ENCODE measurements at regions not wholly inside any gene's neighbourhood (a gene's known extent, or its start where the extent isn't known, plus 50 kb on each side); places are given as distances from the start of the nearest gene placed in this dataset.

DNA sequence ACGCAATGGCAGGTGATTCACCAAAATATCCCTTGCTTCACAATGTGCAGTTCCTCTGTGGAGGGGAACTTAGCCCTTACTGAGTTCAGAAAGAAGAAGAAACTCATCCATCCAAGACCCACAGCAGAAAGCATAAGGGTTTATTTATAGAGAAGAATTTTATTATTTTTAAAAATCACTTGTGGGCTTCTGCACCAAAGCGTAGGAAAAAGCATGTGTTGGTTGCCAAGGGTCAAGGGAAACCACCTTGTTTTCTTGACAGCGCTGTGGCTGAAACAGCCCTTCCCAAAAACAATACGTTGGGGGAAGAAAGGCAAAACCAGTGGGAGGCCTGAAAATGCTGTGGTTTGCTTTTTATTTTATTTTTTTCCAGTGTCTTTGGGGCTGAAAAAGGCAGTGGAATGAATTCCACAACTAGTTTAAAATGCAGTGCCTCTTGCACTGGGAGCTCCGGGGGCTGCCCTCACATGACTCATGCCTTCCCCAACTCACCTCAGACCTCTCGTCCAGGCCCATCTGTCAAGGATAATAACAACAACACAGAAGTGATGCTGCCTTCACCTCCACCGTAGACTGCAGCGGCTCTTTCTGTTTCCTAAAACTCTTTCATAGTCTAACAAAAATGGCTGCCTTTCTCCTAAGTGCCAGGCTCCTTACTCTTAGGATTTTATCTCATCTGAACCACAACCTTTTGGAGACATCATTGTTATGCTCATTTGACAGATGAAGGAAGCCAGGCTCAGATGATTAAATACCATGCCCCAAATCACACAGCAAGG is 224.2 kb upstream of the JUN start:
- DNase-seq, result no peak

DNA sequence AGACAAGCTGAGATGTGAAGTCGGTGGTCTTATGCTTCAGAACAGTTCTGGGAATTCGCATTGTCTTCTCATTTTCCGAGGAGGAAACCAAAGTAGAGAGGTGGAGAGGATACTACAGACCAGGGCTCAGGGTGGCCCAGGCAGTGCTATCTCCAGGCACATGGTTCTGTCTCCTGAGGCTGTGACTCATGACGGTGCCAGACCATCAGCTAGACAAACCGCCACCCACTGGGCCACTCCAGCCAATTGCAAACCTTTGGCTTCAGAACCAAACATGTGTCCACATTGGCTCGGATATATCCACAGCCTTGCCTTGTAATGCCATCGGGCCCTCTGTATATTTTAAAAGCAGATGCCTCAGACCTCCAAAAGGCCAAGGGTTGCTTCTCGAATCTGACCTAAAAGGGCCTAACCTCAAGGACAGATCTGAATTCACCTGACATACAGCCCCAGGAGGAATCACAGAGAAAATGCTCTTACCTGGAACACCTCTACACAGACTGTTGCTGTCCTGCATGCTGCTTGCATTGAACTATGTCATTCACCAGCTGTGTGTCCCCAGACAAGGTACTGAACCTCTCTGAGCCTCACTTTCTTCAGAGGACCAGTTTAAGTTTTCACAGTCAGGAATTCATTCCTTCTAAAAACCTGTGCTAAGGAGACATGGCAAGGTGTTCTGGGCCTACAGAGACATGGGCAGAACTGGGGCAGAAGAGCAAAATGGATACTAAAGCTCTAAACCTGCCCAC is 224.9 kb upstream of the JUN start:
- DNase-seq, result no peak

DNA sequence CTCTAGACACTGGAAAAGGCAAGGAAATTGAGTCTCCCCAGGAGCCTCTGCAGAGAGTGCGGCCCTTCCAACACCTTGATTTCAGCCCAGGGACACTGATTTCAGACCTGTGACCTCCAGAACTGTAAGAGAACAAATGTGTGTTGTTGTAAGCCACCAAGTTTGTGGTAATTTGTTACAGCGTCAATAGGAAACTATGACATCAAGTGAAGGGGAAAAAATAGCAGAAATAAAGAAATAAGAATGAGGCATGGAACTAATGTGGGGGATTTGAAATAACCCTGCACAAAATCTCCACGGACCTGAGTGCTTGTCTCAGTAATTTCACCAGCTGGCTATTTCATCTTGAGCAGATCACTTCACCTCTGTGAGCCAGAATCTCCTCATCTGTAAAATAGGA is 227.8 kb upstream of the JUN start:
- no peak for DNase-seq

DNA sequence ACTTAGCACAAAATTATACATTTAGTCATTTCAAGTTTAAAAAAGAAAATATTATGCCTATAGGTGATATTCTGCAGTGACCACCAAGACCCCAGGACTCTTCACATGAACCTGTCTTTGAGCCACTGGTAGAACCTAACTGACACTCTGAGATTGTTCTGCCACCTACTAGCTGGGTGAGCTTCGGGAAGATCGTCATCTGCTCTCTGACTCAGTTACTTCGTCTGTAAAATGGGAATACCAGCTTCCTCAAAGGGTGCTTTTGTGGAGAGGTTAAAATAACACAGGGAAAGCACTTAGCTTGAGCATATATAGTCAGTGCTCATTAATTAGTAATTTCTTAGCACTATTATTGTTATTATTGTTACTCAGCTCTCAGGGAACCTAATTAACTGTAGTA is 228.5 kb upstream of the JUN start:
- no peak for DNase-seq

DNA sequence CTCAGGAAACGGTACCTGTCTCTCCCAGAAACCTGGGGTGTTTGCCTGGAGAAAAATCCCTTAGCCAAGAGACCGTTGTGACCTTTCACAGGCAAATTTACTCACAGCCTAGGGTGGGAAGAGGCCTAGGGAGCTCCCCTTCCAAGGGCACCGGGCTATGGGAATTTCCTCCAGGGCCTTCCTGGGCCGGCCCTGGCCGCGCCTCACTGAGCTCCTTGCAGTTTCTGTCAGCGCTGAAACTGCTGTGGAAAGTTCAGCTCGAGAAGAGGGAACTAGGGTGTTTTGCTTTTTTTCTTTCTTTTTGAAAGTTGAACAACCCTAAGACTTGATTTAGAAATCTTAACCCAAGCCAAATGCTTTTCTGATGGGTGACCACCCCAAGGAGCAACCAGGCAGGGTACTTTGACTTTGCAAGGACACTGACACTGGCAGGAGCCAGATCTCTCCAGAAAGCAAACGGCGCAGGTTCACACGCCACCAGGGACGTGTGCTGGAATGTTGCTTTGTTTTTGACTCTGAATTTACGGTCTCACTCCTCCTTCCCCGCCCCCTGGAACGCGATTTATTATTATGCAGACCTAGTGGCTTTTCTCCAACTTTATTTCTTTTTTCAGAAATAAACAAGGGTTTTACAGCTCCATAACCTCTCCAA is 229.6 kb upstream of the JUN start:
- DNase-seq, result no peak

DNA sequence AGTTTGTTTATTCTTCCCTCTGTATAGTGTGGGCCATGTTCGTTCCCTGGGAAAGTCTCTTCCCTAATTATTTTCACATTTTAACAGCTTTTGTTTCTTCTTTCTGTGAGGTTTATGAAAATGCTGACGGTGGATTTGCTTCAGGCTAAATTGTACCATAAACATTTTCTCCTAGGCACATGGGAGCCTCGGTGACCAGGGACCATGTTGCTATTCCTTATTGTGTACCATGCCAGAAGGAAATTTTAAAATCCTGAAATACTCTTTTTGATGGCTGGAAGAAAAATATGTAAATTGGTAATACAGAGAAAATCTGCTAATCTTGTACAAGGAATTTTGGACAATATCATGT is 230.1 kb upstream of the JUN start:
- no peak for DNase-seq

DNA sequence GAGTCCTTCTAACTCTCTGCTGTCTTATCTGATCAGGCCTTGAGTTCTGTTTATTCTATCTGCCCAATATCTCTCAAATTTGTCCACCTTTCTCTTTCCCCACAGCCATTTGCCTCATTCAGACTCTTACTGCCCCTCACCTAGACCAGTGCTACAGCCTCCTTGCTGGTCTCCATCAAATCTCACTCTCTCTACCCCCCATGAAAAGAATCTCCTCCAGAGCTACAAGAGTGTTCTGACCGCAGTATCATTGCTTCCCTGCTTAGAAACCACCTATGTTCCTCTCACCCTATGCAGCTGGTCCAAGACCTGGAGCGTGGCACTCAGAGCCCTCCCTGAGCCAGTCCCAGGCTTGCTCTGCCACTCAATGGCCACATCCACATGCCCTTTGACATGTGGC is 231.0 kb upstream of the JUN start:
- no peak for DNase-seq

DNA sequence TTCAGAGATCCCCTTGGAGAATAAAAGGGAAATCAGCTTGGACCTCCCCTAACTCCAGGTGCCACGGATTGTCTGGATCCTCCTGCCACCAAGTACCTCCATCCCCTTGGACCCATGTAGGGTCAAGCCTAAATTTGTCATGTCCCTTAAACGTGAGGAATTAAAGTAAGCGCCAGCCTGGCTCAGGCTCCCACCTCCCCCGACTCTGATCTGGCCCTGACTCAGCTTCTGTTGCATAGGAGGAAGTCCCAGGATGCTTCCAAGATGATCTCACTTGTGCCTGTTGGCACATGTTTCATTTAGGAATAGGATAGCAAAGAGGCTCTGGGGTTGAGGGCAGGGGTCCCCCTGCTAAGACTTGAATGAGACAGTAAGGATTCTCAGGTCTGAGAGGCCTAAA is 231.9 kb upstream of the JUN start:
- no peak for DNase-seq

DNA sequence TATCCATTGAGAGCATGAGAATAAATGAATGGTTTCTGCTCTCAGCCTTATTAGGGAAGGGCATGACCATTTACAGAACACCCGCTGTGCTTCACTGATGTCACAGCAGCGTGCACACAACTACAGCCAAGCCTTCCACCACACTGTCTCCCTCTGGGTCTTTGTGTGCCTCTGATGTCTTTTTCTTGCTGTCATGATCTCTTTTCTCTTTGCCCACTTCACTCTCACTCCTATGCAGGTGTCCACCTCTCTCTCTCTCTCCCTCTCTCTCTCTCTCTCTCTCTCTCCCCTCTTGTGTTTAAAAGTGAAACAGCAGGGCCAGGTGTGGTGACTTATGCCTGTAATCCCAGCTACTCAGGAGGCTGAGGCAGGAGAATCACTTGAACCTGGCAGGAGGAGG is 232.5 kb upstream of the JUN start:
- no peak for DNase-seq

DNA sequence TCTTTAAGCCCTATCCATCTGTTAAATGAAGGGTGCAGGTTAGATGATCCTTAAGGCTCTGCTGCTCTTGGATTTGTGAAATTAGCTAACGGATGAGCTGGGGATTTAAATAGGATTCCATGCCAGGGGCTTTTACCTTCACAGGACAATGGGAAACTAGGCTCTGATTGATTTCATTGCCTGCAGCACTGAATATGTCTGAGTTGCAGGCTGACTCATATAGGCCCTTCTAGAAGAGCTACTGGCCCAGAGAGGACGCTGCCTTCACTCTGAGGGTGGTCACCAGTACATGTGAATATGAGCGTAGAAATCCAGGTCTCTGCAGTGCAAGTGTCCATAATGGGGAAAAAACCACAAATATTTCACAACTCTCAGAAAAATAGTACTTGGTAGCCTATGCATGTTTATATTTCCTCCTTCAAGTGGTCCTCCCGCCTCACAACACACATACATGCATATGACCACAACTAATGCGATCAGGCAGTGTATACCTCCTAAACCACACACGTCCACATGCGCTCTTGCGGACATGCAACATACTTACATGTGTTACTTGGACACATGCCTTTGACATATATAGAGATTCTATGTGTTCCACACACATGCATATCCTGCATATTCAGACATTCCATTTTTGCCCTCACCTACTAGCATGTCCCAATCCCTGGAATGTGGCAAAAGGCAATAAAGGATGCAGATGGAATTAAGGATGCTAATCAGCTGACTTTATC is 233.8 kb upstream of the JUN start:
- no peak for DNase-seq

DNA sequence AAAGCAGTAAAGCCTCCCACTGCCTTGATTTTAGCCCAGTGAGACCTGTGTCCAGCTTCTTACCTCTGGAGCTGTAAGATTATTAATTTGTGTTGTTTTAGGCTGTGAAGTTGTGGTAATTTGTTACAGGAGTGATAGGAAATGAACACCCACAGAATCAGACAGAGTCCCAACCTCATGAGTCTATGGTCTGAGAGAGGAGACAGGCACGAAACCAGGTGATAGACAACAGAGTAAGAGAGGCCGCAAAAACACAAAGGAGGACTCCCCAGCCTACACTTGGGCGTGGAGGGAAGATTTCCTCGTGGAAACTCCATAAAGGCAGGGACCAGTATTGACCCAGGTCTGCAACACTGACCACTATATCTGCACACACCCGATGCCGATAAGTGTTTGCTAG is 234.6 kb upstream of the JUN start:
- no peak for DNase-seq

DNA sequence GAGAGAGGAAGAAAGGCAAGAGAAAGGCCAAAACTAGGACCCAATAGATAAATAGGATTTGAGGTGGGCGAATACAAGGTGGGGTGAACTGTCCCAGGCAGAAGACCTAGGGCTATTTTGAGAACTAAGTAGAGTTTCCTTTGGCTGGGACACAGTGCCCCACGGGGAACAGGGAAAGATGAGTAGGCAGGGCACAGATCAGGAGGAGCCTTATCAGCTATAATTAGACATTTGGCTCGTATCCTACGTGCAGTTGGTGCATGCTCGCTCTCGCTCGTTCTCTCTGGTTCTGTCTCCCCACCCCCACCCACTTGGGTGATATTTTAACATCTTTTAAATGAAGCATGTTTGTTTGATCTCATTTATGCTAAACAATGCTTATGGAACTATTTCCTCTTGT is 235.0 kb upstream of the JUN start:
- DNase-seq, result no peak

DNA sequence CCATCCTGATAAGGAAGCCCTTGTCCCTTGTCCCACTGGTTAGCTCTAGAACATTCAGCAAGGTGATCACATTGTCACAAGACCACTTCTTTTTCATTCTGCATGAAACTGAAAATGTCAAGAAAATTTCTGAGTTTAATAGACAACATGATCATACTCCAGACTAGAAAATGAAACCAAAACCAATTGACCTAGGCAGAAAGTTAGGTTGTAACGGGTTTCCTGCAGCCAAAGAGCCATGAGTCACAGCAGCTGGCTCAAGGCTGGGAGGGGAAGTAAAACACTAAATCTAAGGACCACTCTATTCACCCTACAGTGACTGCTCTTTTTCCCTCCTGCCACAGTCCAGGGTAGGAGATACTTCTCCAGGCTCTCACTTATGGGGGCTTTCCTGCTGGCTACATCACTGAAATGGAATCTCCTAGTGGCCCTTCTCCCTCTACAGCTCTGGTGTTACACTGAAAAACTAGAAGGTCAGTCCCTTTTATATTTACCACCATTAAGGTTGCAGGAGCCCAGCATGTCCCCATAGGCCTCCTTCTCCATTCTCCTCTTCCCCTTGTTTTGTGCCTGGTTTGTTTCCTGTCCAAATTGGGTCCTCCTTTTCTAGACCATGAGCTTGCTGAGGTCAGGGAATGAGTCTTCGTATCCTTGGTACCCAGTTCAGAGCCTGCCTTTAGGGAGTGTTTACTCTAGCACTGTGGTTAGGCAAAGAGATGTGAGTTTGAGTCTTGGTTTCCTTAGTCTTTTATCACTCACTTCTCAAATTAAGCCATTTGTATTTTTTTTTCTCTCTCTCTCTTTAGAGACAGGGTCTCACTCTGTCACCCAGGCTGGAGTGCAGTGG is 236.5 kb upstream of the JUN start:
- DNase-seq, result no peak

DNA sequence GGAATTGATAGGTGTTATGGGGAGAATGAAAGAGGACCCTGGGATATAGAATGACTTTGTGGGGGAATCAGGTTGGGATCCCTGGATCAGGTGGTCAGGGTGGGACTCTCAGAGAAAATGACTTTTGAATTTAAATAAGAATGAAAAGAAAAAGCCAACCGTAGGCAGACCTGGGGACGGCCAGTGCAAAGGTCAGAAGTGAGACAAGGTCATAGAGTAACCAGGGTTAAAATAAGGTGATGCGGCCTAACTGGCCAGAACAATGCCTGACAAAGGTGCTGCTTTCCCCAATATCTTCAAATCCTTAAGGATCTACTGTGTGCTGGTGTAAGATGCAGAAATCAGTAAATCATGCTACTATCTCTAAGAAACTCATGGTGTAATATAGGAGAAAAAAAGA is 238.4 kb upstream of the JUN start:
- DNase-seq, result no peak

DNA sequence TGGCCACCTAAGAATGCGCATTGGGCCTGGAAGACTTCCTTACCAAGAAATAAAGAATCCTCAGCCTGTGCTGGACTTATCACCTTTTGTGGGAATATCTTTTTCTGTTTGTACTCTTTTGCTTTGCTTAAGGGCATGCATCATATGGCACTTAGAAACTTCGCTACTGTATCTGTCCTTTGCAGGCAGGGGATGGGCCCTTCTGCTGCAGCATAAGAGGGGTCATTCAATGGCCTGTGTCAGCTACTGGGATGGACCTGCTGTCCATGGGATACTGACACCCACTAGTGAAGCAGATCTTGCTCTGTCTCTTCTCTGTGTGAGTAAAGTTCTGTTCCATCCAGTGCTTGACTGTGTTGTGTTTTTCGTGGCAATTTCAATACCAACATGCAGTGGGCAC is 239.0 kb upstream of the JUN start:
- no peak for DNase-seq

DNA sequence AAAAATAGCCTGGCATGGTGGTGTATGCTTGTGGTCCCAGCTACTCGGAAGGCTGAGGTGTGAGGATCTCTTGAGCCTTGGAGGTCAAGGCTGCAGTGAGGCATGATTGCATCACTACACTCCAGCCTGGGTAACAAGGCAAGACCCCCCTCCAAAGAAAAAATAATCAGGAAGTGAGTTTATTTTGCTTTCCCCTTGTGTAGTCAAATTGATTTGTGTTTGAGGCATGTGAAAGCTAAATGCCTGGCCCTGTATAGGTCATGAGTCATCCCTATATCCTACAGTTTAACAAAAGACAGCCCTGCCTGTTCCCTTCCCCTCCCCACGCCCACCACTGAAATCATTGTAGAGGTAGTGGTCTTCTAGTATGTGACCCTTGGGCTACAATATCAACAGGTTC is 241.4 kb upstream of the JUN start:
- no peak for DNase-seq

DNA sequence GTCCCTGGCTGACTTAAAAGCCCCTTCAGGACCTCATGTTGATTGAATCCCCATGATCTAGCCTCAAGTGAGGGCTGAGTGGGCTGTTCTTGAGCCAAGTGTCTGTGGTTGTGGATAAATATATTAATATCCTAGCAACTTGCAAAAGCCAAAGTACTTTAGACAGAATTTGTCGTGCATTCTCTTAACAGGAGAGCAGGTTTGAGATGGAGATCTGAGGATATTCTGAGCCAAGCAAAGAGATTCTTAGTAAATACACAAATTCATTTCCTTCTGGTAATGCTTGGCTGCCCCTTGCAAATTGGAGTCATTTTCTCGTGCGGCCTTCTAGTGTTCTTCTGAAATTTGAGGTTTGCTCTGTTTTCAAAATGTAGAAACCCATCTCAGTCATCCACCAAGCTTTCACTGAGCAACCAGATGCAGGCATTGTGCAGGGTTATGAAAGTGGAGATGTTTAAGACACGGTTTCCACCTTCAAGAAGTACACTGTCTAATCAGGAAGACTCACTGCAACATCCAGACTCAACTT is 242.1 kb upstream of the JUN start:
- no peak for DNase-seq

DNA sequence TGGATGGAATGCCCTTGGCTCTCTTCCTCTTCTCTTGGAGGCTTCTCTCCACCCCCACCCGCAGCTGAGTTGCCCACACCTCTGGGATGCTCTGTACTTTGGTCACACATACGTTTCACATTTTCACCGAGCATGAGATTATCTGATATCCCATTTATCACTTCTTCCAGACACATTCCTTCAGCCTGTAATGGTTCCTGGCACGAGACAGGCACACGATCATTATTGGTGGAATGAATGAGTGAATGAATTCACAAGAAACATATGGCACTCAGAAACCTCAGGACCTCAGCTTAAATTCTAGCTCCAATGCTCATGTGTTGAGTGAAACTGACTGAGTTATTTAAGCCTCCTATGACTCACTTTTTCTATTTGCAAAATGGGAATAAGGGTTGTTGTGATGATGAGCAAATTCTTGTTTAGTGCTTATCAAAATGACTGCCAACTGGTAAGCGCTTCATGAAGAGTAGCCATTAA is 242.7 kb upstream of the JUN start:
- DNase-seq, result no peak

DNA sequence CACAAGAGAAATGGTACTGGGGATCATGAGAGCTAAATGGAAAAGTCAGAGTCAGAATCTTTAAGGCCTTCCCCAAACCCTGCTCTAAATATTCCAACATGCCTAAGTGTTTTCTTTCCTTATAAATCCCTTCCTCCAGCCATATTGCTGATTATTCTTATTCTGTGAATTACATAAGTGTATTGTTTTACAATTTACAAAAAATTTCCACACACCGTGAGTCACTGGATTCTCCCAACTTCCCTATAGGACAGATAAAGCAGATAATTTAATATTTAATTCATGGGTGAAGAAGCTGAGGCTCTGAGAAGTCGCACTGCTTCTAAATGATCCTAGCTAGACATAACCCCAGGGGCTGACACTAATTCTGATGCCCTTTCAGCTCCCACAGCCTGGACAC is 243.3 kb upstream of the JUN start:
- no peak for DNase-seq

DNA sequence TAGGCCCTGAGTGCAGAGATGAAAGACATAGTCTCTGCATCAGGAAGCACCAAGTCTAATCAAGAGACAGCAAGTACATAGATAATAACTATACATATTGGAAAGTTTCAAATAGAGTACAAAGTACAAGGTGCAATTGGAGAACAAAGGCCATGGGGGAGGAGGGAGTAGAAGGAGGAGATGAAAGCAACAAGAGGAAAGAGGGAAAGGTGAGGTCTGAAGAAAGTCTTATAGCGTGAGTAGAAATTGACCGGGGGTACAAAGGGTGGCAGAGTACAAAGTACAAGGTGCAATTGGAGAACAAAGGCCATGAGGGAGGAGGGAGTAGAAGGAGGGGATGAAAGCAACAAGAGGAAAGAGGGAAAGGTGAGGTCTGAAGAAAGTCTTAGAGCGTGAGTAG is 244.2 kb upstream of the JUN start:
- no peak for DNase-seq

DNA sequence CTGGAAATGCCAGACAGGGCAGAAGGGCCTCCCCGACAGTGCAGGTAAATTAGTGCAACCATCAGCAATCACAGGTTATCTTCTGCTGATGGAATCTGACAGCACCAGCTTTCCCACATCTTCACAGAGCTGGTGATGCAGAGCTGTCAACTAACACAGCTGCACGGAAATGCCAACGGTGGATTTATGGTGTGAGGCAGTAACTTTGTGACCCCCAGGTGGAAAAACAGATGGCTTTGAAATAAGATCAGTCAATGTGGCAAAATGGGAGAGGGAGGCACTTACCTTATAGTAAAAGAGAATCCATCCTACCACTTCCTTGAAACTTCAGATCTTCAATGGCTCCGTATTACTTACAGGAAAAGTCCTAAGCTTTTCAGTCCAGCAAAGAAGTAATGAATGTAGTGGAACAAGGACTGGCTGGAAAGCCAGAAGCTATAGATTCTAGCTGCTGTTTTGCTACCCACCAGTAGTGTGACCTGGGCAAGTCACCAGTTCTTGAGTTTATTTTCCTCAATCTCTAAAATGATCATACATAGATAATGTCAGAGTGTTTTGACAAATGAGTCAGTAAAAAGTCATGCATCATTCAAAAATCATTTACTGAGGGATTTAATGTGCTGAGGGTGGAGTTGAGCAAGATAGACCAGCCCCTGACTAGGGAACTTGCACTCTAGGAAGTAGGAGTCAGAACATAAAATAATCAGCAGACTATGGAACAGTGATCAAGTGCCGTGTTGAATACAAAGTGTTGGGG is 245.7 kb upstream of the JUN start:
- no peak for DNase-seq
